ENCODE measurements at regions not wholly inside any gene's neighbourhood (a gene's known extent, or its start where the extent isn't known, plus 50 kb on each side); places are given as distances from the start of the nearest gene placed in this dataset.

GRCh38 chr5:105977163-105977562 is 1693.6 kb downstream of the EFNA5 start:
- TF ChIP-seq SUZ12 (IDR thresholded peaks at IDR 0.05) (no peak), TARDBP (IDR thresholded peaks at IDR 0.05) (no peak), SP1 (IDR thresholded peaks at IDR 0.05) (no peak), FOXA1 (IDR thresholded peaks at IDR 0.05) (no peak), ZNF384 (IDR thresholded peaks at IDR 0.05) (no peak), FOXK2 (IDR thresholded peaks at IDR 0.05) (no peak)

Data from HEK293T (cell line).